ENCODE measurements at regions not wholly inside any gene's neighbourhood (a gene's known extent, or its start where the extent isn't known, plus 50 kb on each side); places are given as distances from the start of the nearest gene placed in this dataset.

- TF ChIP-seq POLR2AphosphoS5 (IDR thresholded peaks at IDR 0.05; ENCODE audit: low read depth, low read length) (no peak), REST (IDR thresholded peaks at IDR 0.05; ENCODE audit: insufficient read depth in 1 of 2, low read depth in 2 of 2, low read length in 2 of 2) (no peak), FOXP2 (optimal IDR thresholded peaks at IDR 0.05; ENCODE audit: borderline replicate concordance, extremely low read depth, extremely low read length, insufficient read depth) (no peak), SIN3A (IDR thresholded peaks at IDR 0.05; ENCODE audit: borderline replicate concordance, insufficient read depth, low read length) (no peak), TAF1 (IDR thresholded peaks at IDR 0.05; ENCODE audit: borderline replicate concordance, insufficient read depth, low read length) (no peak)
These were observed 143.5 kb upstream of the LPP start for GRCh38 chr3:188010478-188010877.

GRCh38 chr3:188019727-188020126 is 134.2 kb upstream of the LPP start:
- no peak for TF ChIP-seq FOXP2 (optimal IDR thresholded peaks at IDR 0.05; ENCODE audit: borderline replicate concordance, extremely low read depth, extremely low read length, insufficient read depth)
- TF ChIP-seq SIN3A (IDR thresholded peaks at IDR 0.05; ENCODE audit: borderline replicate concordance, insufficient read depth, low read length) = no peak
- TF ChIP-seq TAF1 (IDR thresholded peaks at IDR 0.05; ENCODE audit: borderline replicate concordance, insufficient read depth, low read length) = no peak
- no peak for TF ChIP-seq POLR2AphosphoS5 (IDR thresholded peaks at IDR 0.05; ENCODE audit: low read depth, low read length)
- no peak for TF ChIP-seq REST (IDR thresholded peaks at IDR 0.05; ENCODE audit: insufficient read depth in 1 of 2, low read depth in 2 of 2, low read length in 2 of 2)

GRCh38 chr3:188021041-188021440 is 132.9 kb upstream of the LPP start:
- no peak for TF ChIP-seq FOXP2 (optimal IDR thresholded peaks at IDR 0.05; ENCODE audit: borderline replicate concordance, extremely low read depth, extremely low read length, insufficient read depth)
- TF ChIP-seq TAF1 (IDR thresholded peaks at IDR 0.05; ENCODE audit: borderline replicate concordance, insufficient read depth, low read length) = no peak
- TF ChIP-seq POLR2AphosphoS5 (IDR thresholded peaks at IDR 0.05; ENCODE audit: low read depth, low read length) = no peak
- no peak for TF ChIP-seq REST (IDR thresholded peaks at IDR 0.05; ENCODE audit: insufficient read depth in 1 of 2, low read depth in 2 of 2, low read length in 2 of 2)
- TF ChIP-seq SIN3A (IDR thresholded peaks at IDR 0.05; ENCODE audit: borderline replicate concordance, insufficient read depth, low read length) = no peak

- TF ChIP-seq SIN3A (IDR thresholded peaks at IDR 0.05; ENCODE audit: borderline replicate concordance, insufficient read depth, low read length) (no peak), TAF1 (IDR thresholded peaks at IDR 0.05; ENCODE audit: borderline replicate concordance, insufficient read depth, low read length) (no peak), FOXP2 (optimal IDR thresholded peaks at IDR 0.05; ENCODE audit: borderline replicate concordance, extremely low read depth, extremely low read length, insufficient read depth) (no peak), POLR2AphosphoS5 (IDR thresholded peaks at IDR 0.05; ENCODE audit: low read depth, low read length) (no peak), REST (IDR thresholded peaks at IDR 0.05; ENCODE audit: insufficient read depth in 1 of 2, low read depth in 2 of 2, low read length in 2 of 2) (no peak)
These were observed 132.4 kb upstream of the LPP start for GRCh38 chr3:188021502-188022040.

GRCh38 chr3:188025555-188025954 is 128.4 kb upstream of the LPP start:
- TF ChIP-seq TAF1 (IDR thresholded peaks at IDR 0.05; ENCODE audit: borderline replicate concordance, insufficient read depth, low read length) = no peak
- no peak for TF ChIP-seq FOXP2 (optimal IDR thresholded peaks at IDR 0.05; ENCODE audit: borderline replicate concordance, extremely low read depth, extremely low read length, insufficient read depth)
- TF ChIP-seq SIN3A (IDR thresholded peaks at IDR 0.05; ENCODE audit: borderline replicate concordance, insufficient read depth, low read length) = no peak
- TF ChIP-seq REST (IDR thresholded peaks at IDR 0.05; ENCODE audit: insufficient read depth in 1 of 2, low read depth in 2 of 2, low read length in 2 of 2) = no peak
- no peak for TF ChIP-seq POLR2AphosphoS5 (IDR thresholded peaks at IDR 0.05; ENCODE audit: low read depth, low read length)

Data from PFSK-1 (cell line).